CD14-positive monocyte (primary cell): ENCODE measurements at regions not wholly inside any gene's neighbourhood (a gene's known extent, or its start where the extent isn't known, plus 50 kb on each side); places are given as distances from the start of the nearest gene placed in this dataset.

Experiments used
- DNase-seq, 3 donors: peaks; one replicate each; pipeline ENCODE4 v3.0.0-alpha.2; 2011 to 2022
- H2AFZ ChIP-seq: 2 replicates; pipeline ENCODE4 v1.6.0; 2012; ENCODE audit warnings: mild to moderate bottlenecking, low read depth, low read length, inconsistent platforms; ENCODE audit not compliant: insufficient read depth, poor library complexity, severe bottlenecking
- H3K27ac ChIP-seq, 2 donors: 1 replicate in 1 of 2; 2 replicates in 1 of 2; pipeline ENCODE4 v1.5.1; 2012 to 2013; ENCODE audit warnings: low read length in 2 of 2, control low read depth in 1 of 2, inconsistent platforms in 1 of 2, low read depth in 1 of 2, mild to moderate bottlenecking in 1 of 2
- H3K27me3 ChIP-seq, 2 donors: one replicate each; pipeline versions ENCODE4 v1.6.0 to v1.6.1; 2011 to 2013; ENCODE audit warnings: low read length in 2 of 2; ENCODE audit not compliant: control insufficient read depth in 2 of 2, insufficient read depth in 2 of 2
- H3K36me3 ChIP-seq, 2 donors: replicated peaks in 1 of 2; 1 replicate in 1 of 2; 2 replicates in 1 of 2; pipeline versions ENCODE4 v1.5.1 to v1.6.1; 2012 to 2013; ENCODE audit warnings: low read length in 2 of 2, control low read depth in 1 of 2, inconsistent platforms in 1 of 2, mild to moderate bottlenecking in 1 of 2; ENCODE audit not compliant: insufficient read depth in 2 of 2, control insufficient read depth in 1 of 2
- H3K4me1 ChIP-seq, 2 donors: 1 replicate in 1 of 2; 2 replicates in 1 of 2; pipeline versions ENCODE4 v1.5.1 to v1.6.1; 2012 to 2013; ENCODE audit warnings: low read length in 2 of 2, control low read depth in 1 of 2, inconsistent platforms in 1 of 2, mild to moderate bottlenecking in 1 of 2, moderate library complexity in 1 of 2; ENCODE audit not compliant: insufficient read depth in 2 of 2, control insufficient read depth in 1 of 2
- H3K4me2 ChIP-seq: replicated peaks from 2 replicates; pipeline ENCODE3; 2012; ENCODE audit warnings: low read length, moderate library complexity, mild to moderate bottlenecking; ENCODE audit not compliant: poor library complexity, severe bottlenecking; ENCODE audit errors: extremely low read depth
- H3K4me3 ChIP-seq, 3 experiments: fragments of 200-600 bp in 1 of 3; sonication (generic) in 1 of 3; replicated peaks in 1 of 3; 1 replicate in 2 of 3; 2 replicates in 1 of 3; pipeline ENCODE4 v1.5.1; 2011 to 2013; ENCODE audit warnings: low read length in 3 of 3, mild to moderate bottlenecking in 3 of 3, control low read depth in 2 of 3, low read depth in 2 of 3, inconsistent platforms in 1 of 3, moderate library complexity in 1 of 3
- H3K79me2 ChIP-seq: 2 replicates; pipeline ENCODE4 v1.6.0; 2012; ENCODE audit warnings: mild to moderate bottlenecking, control low read depth, inconsistent platforms, low read length, moderate library complexity; ENCODE audit not compliant: insufficient read depth
- H3K9ac ChIP-seq: 2 replicates; pipeline ENCODE4 v1.6.0; 2017; ENCODE audit warnings: low read length, mild to moderate bottlenecking; ENCODE audit not compliant: insufficient read depth, poor library complexity, severe bottlenecking
- H3K9me3 ChIP-seq, 2 donors: replicated peaks in 1 of 2; 1 replicate in 1 of 2; 2 replicates in 1 of 2; pipeline versions ENCODE4 v1.5.1 to v1.6.1; 2012 to 2013; ENCODE audit warnings: low read length in 2 of 2, control low read depth in 1 of 2; ENCODE audit not compliant: control insufficient read depth in 1 of 2, insufficient read depth in 1 of 2
- H4K20me1 ChIP-seq: 2 replicates; pipeline ENCODE4 v1.6.0; 2012; ENCODE audit warnings: mild to moderate bottlenecking, low read length, control low read depth, moderate library complexity; ENCODE audit not compliant: insufficient read depth
- H3K27ac Mint-ChIP-seq, 7 donors: one replicate each; pipeline ENCODE4 v1.8.0; 2020; ENCODE audit warnings: mild to moderate bottlenecking in 7 of 7, mixed read lengths in 7 of 7, moderate library complexity in 6 of 7, inconsistent platforms in 2 of 7
- H3K27me3 Mint-ChIP-seq, 3 donors: one replicate each; pipeline ENCODE4 v1.8.0; 2021 to 2022; ENCODE audit warnings: low read depth in 3 of 3, mild to moderate bottlenecking in 3 of 3, mixed read lengths in 3 of 3, moderate library complexity in 3 of 3, inconsistent platforms in 1 of 3
- H3K36me3 Mint-ChIP-seq, 2 donors: one replicate each; pipeline ENCODE4 v1.8.0; 2020; ENCODE audit warnings: mixed read lengths in 2 of 2, inconsistent platforms in 1 of 2, mild to moderate bottlenecking in 1 of 2
- H3K4me1 Mint-ChIP-seq: one replicate; pipeline ENCODE4 v1.8.0; 2020; ENCODE audit warnings: mild to moderate bottlenecking, mixed read lengths
- H3K4me3 Mint-ChIP-seq, 2 donors: one replicate each; pipeline ENCODE4 v1.8.0; 2020; ENCODE audit warnings: mild to moderate bottlenecking in 2 of 2, mixed read lengths in 2 of 2, moderate library complexity in 1 of 2
- H3K9me3 Mint-ChIP-seq, 7 donors: one replicate each; pipeline ENCODE4 v1.8.0; 2020 to 2022; ENCODE audit warnings: mixed read lengths in 7 of 7, mild to moderate bottlenecking in 6 of 7, moderate library complexity in 6 of 7, inconsistent platforms in 2 of 7
- WGBS: methylation state at CpG from one replicate; pipeline ENCODE4 v1.1.5; 2013; ENCODE audit warnings: missing lambda C conversion rate; ENCODE audit not compliant: insufficient coverage; 5-methylcytosine and 5-hydroxymethylcytosine counted together
- intact Hi-C, 2 donors: fragments of 100-400 bp; cut with micrococcal nuclease; formaldehyde crosslinking; loops; one replicate each; pipeline versions ENCODE4 v1.15.0 to v1.15.1; 2023
- TF ChIP-seq, protein P1 (sequence below): fragments of 200-600 bp; IDR thresholded peaks from one replicate; pipeline ENCODE4 v1.8.0; 2022; ENCODE audit warnings: antibody characterized with exemption, mild to moderate bottlenecking

DNA sequence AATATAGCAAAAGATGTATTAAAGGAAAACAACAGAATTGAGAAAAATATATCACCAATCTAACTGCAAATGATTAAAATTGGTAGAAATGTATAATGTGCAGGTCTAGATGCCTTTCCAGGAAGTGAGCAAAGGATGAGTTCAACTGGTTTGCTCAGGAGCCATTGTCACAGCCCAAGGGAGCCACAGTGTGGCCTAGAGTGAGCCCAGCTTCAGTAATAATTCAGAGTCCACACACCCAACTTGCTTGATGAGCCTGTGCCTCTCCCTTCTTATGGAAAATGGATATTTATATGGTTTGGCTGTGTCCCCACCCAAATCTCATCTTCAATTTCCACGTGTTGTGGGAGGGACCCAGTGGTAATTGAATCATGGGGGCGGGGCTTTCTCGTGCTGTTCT lies 92.2 kb upstream of the ASAP2 start:
- H3K4me1 Mint-ChIP-seq: peaks cover 29% of the 10 kb centered on the region
- H3K36me3 Mint-ChIP-seq: peaks cover 0 to 1% of the 10 kb centered on the region in 2 donors
- intact Hi-C loops: no loop called here

DNA sequence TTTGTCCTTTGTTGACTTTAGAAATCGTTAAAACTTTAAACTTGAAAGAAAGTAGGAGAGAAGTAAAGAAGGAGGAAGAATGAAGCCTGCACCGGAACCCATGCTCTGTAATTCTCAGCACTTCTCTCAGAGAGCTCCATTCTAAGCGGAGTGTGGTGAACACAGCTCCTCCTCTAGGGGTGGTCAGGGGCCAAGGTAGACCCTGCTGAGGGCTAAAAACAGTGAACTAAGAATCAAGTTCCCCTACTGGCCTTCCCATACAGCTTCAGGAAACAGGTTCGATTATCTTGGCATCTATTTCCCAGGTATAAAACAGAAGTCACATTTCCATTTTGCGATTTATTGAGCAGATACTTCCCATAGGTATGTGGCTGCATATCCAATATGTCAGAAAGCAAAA lies 92.7 kb upstream of the ASAP2 start:
- intact Hi-C loops: no loop called here
- no peak overlapping the region for H3K27ac ChIP-seq
- TF ChIP-seq, protein P1, sequence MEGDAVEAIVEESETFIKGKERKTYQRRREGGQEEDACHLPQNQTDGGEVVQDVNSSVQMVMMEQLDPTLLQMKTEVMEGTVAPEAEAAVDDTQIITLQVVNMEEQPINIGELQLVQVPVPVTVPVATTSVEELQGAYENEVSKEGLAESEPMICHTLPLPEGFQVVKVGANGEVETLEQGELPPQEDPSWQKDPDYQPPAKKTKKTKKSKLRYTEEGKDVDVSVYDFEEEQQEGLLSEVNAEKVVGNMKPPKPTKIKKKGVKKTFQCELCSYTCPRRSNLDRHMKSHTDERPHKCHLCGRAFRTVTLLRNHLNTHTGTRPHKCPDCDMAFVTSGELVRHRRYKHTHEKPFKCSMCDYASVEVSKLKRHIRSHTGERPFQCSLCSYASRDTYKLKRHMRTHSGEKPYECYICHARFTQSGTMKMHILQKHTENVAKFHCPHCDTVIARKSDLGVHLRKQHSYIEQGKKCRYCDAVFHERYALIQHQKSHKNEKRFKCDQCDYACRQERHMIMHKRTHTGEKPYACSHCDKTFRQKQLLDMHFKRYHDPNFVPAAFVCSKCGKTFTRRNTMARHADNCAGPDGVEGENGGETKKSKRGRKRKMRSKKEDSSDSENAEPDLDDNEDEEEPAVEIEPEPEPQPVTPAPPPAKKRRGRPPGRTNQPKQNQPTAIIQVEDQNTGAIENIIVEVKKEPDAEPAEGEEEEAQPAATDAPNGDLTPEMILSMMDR: no peak
- Mint-ChIP-seq H3K27ac (no peak overlapping the region), H3K9me3 (peaks cover 0 to 8% (median 5%) of the 10 kb centered on the region in 7 donors), H3K27me3 (peaks cover 2 to 3% (median 2%) of the 10 kb centered on the region in 3 donors), H3K4me1 (peaks cover 26% of the 10 kb centered on the region), H3K4me3 (no peak overlapping the region), H3K36me3 (peaks cover 0 to 1% of the 10 kb centered on the region in 2 donors)
- no peaks in the 10 kb centered on the region for H3K27me3 ChIP-seq
- peaks cover 0 to 3% of the 10 kb centered on the region in 2 donors for H3K9me3 ChIP-seq
- H4K20me1 ChIP-seq: no peaks in the 10 kb centered on the region
- no peaks in the 10 kb centered on the region for H3K79me2 ChIP-seq
- 40% methylated on average over 1 of the region's 5 CpGs for WGBS
- no peak overlapping the region for H3K9ac ChIP-seq
- no peak overlapping the region for H3K4me3 ChIP-seq
- DNase-seq: no peak
- H2AFZ ChIP-seq: no peak overlapping the region
- peaks cover 10 to 12% of the 10 kb centered on the region in 2 donors for H3K4me1 ChIP-seq
- no peaks in the 10 kb centered on the region for H3K36me3 ChIP-seq
- no peak overlapping the region for H3K4me2 ChIP-seq

More for the DNA sequence above, 92.2 kb upstream of the ASAP2 start:
- H3K9me3 ChIP-seq: peaks cover 0 to 3% of the 10 kb centered on the region in 2 donors
- H3K9me3 Mint-ChIP-seq: peaks cover 0 to 8% (median 5%) of the 10 kb centered on the region in 7 donors
- no peak overlapping the region for H3K9ac ChIP-seq
- no CpG with 5 or more reads among the region's 3 CpGs for WGBS
- H3K27ac Mint-ChIP-seq: no peak overlapping the region
- TF ChIP-seq, protein P1: no peak
- peaks cover 12 to 13% of the 10 kb centered on the region in 2 donors for H3K4me1 ChIP-seq
- no peak overlapping the region for H3K4me2 ChIP-seq
- DNase-seq: no peak
- no peaks in the 10 kb centered on the region for H3K27me3 ChIP-seq
- no peak overlapping the region for H3K4me3 Mint-ChIP-seq
- no peak overlapping the region for H3K4me3 ChIP-seq
- H4K20me1 ChIP-seq: no peaks in the 10 kb centered on the region
- no peaks in the 10 kb centered on the region for H3K36me3 ChIP-seq
- H3K27ac ChIP-seq: no peak overlapping the region
- no peaks in the 10 kb centered on the region for H3K79me2 ChIP-seq
- peaks cover 2 to 3% (median 2%) of the 10 kb centered on the region in 3 donors for H3K27me3 Mint-ChIP-seq
- no peak overlapping the region for H2AFZ ChIP-seq
